GM23338 (cell line): ENCODE measurements at regions not wholly inside any gene's neighbourhood (a gene's known extent, or its start where the extent isn't known, plus 50 kb on each side); places are given as distances from the start of the nearest gene placed in this dataset.

Source experiments
- ATAC-seq: fragments of 200-7000 bp; cut with Tn5 transposase; 3 replicates; pipeline ENCODE4 v1.9.1; 2020
- DNase-seq: peaks from one replicate; pipeline ENCODE4 v3.0.0-alpha.2; 2015; ENCODE audit warnings: low spot score
- H2AFZ ChIP-seq: fragments of 200-600 bp; sonication (generic); 2 replicates; pipeline ENCODE4 v1.8.0; 2016; ENCODE audit warnings: antibody characterized with exemption, mild to moderate bottlenecking, moderate library complexity
- H3F3A ChIP-seq: fragments of 200-600 bp; sonication (generic); replicated peaks from 2 replicates; pipeline ENCODE4 v1.8.0; 2017; ENCODE audit warnings: antibody characterized with exemption, mixed run types, low read depth
- H3K27ac ChIP-seq: fragments of 200-600 bp; sonication (generic); 2 replicates; pipeline ENCODE4 v1.6.1; 2016; ENCODE audit warnings: low read depth
- H3K27me3 ChIP-seq: fragments of 200-600 bp; sonication (generic); 2 replicates; pipeline ENCODE4 v1.8.0; 2016; ENCODE audit warnings: mild to moderate bottlenecking, mixed run types, moderate library complexity; ENCODE audit not compliant: insufficient read depth
- H3K36me3 ChIP-seq: fragments of 200-600 bp; sonication (generic); 2 replicates; pipeline ENCODE4 v1.8.0; 2016; ENCODE audit warnings: mild to moderate bottlenecking; ENCODE audit not compliant: insufficient read depth
- H3K4me1 ChIP-seq: fragments of 200-600 bp; sonication (generic); 2 replicates; pipeline ENCODE4 v1.8.0; 2016; ENCODE audit warnings: mild to moderate bottlenecking, moderate library complexity; ENCODE audit not compliant: insufficient read depth
- H3K4me2 ChIP-seq: fragments of 200-600 bp; sonication (generic); 2 replicates; pipeline ENCODE4 v1.7.1; 2017; ENCODE audit warnings: mixed run types
- H3K4me3 ChIP-seq: fragments of 200-600 bp; sonication (generic); 2 replicates; pipeline ENCODE4 v1.6.1; 2016; ENCODE audit warnings: mixed run types
- H3K79me2 ChIP-seq: fragments of 200-600 bp; sonication (generic); replicated peaks from 2 replicates; pipeline ENCODE4 v1.8.0; 2017; ENCODE audit warnings: mild to moderate bottlenecking; ENCODE audit not compliant: insufficient read depth
- H3K9me2 ChIP-seq: fragments of 200-600 bp; sonication (generic); 2 replicates; pipeline ENCODE4 v1.8.0; 2017; ENCODE audit not compliant: insufficient read depth
- H4K20me1 ChIP-seq: fragments of 200-600 bp; sonication (generic); replicated peaks from 2 replicates; pipeline ENCODE4 v1.8.0; 2017; ENCODE audit warnings: mild to moderate bottlenecking; ENCODE audit not compliant: insufficient read depth
- H3K27ac Mint-ChIP-seq: 2 replicates; pipeline ENCODE4 v1.8.0; 2020; ENCODE audit warnings: inconsistent platforms, mild to moderate bottlenecking, moderate library complexity, mixed read lengths
- H3K27me3 Mint-ChIP-seq: 3 replicates; pipeline ENCODE4 v1.8.0; 2022; ENCODE audit warnings: low read depth, mild to moderate bottlenecking, moderate library complexity, mixed read lengths, inconsistent platforms; ENCODE audit not compliant: insufficient read depth, poor library complexity
- H3K36me3 Mint-ChIP-seq: 3 replicates; pipeline ENCODE4 v1.8.0; 2021; ENCODE audit warnings: low read depth, mild to moderate bottlenecking, inconsistent platforms, moderate library complexity, mixed read lengths
- H3K4me1 Mint-ChIP-seq: 3 replicates; pipeline ENCODE4 v1.8.0; 2020; ENCODE audit warnings: mild to moderate bottlenecking, inconsistent platforms, mixed read lengths
- H3K4me3 Mint-ChIP-seq: 3 replicates; pipeline ENCODE4 v1.8.0; 2021; ENCODE audit warnings: moderate library complexity, mild to moderate bottlenecking, inconsistent platforms, mixed read lengths
- H3K9me3 Mint-ChIP-seq: 3 replicates; pipeline ENCODE4 v1.8.0; 2020; ENCODE audit warnings: moderate library complexity, mild to moderate bottlenecking, inconsistent platforms, mixed read lengths
- CREB1 ChIP-seq: fragments of 250-450 bp; sonication (Bioruptor Pico); IDR thresholded peaks from 2 replicates; pipeline ENCODE4 v1.5.0; 2020; ENCODE audit warnings: low read depth, mild to moderate bottlenecking, moderate library complexity
- CTCF ChIP-seq, 2 experiments: fragments of 200-600 bp in 1 of 2; sonication (generic) in 1 of 2; conservative IDR thresholded peaks; 2 replicates each; pipeline versions ENCODE4 v1.5.1 to v1.6.1; 2016 to 2017; ENCODE audit warnings: antibody characterized with exemption in 2 of 2, low read depth in 2 of 2, mild to moderate bottlenecking in 2 of 2, moderate library complexity in 1 of 2
- ETS1 ChIP-seq: IDR thresholded peaks from 2 replicates; pipeline ENCODE4 v1.6.1; 2016; ENCODE audit warnings: antibody characterized with exemption
- EZH2 ChIP-seq: fragments of 200-600 bp; sonication (generic); IDR thresholded peaks from one replicate; pipeline ENCODE4 v1.8.0; 2017; ENCODE audit warnings: antibody characterized with exemption, mild to moderate bottlenecking, low read depth; ENCODE audit not compliant: unreplicated experiment
- EZH2phosphoT487 ChIP-seq: fragments of 200-600 bp; sonication (generic); IDR thresholded peaks from one replicate; pipeline ENCODE4 v1.8.1; 2018; ENCODE audit warnings: antibody characterized with exemption; ENCODE audit not compliant: unreplicated experiment
- JUNB ChIP-seq: IDR thresholded peaks from one replicate; pipeline ENCODE4 v1.6.1; 2016; ENCODE audit warnings: antibody characterized with exemption; ENCODE audit not compliant: unreplicated experiment
- NANOG ChIP-seq: IDR thresholded peaks from 2 replicates; pipeline ENCODE4 v1.6.1; 2016; ENCODE audit warnings: antibody characterized with exemption, borderline replicate concordance
- POLR2AphosphoS5 ChIP-seq: IDR thresholded peaks from 2 replicates; pipeline ENCODE4 v1.6.1; 2016; ENCODE audit warnings: antibody characterized with exemption, low read depth
- REST ChIP-seq: IDR thresholded peaks from one replicate; pipeline ENCODE4 v1.6.1; 2018; ENCODE audit warnings: antibody characterized with exemption; ENCODE audit not compliant: unreplicated experiment
- STAT1 ChIP-seq: IDR thresholded peaks from one replicate; pipeline ENCODE4 v1.6.1; 2016; ENCODE audit warnings: antibody characterized with exemption; ENCODE audit not compliant: unreplicated experiment
- ZNF114 ChIP-seq: fragments of 250-450 bp; sonication (Bioruptor Pico); IDR thresholded peaks from 2 replicates; pipeline ENCODE4 v1.5.0; 2020; ENCODE audit warnings: mild to moderate bottlenecking, moderate library complexity
- ZNF331 ChIP-seq: fragments of 250-450 bp; sonication (Bioruptor Pico); IDR thresholded peaks from 2 replicates; pipeline ENCODE4 v1.5.0; 2020; ENCODE audit warnings: low read depth, mild to moderate bottlenecking, moderate library complexity
- ZNF462 ChIP-seq: fragments of 250-450 bp; sonication (Bioruptor Pico); IDR thresholded peaks from 2 replicates; pipeline ENCODE4 v1.5.0; 2020; ENCODE audit warnings: mild to moderate bottlenecking, moderate library complexity

- Histone ChIP-seq H3K4me1 (no peaks in the 10 kb centered on the region; the same call in 1 of the 2 replicates), H3K27me3 (no peaks in the 10 kb centered on the region), H3K27ac (no peak overlapping the region)
Observed at GRCh38 chr1:55472115-55472514, 257.0 kb upstream of the USP24 start.

More at GRCh38 chr1:55472115-55472514, 257.0 kb upstream of the USP24 start:
- no peaks in the 10 kb centered on the region for H4K20me1 ChIP-seq
- H3K4me3 ChIP-seq: no peak overlapping the region
- no peak overlapping the region for H3K27ac Mint-ChIP-seq
- peaks cover 16% of the 10 kb centered on the region for H3K9me2 ChIP-seq
- no peaks in the 10 kb centered on the region for H3K79me2 ChIP-seq
- no peaks in the 10 kb centered on the region for H3F3A ChIP-seq
- no peaks in the 10 kb centered on the region for H3K36me3 ChIP-seq
- no peak overlapping the region for H3K4me2 ChIP-seq
- peaks cover 6% of the 10 kb centered on the region; the same call in 2 of the 3 replicates for H3K4me1 Mint-ChIP-seq
- H3K27me3 Mint-ChIP-seq: no peaks in the 10 kb centered on the region
- no peak for TF ChIP-seq ZNF331 (CRISPR knock-in tag)
- no peak for TF ChIP-seq CREB1 (CRISPR knock-in tag)
- TF ChIP-seq JUNB: no peak
- TF ChIP-seq ZNF114 (CRISPR knock-in tag): no peak
- no peak for TF ChIP-seq NANOG
- no peak for TF ChIP-seq EZH2
- TF ChIP-seq STAT1: no peak
- TF ChIP-seq POLR2AphosphoS5: no peak
- no peak for TF ChIP-seq ETS1
- no peak for TF ChIP-seq REST
- no peak for TF ChIP-seq EZH2phosphoT487
- TF ChIP-seq CTCF (conservative IDR thresholded peaks at IDR 0.05; ENCODE audit: low read depth in 2 of 2): no peak
- no peak for TF ChIP-seq ZNF462 (CRISPR knock-in tag)
- no peak overlapping the region for H3K4me3 Mint-ChIP-seq
- H2AFZ ChIP-seq: no peak overlapping the region
- no peaks in the 10 kb centered on the region for H3K36me3 Mint-ChIP-seq
- no peaks in the 10 kb centered on the region for H3K9me3 Mint-ChIP-seq
- DNase-seq (no peak), ATAC-seq (no peak)
